Ishikawa (cell line): ENCODE measurements at regions not wholly inside any gene's neighbourhood (a gene's known extent, or its start where the extent isn't known, plus 50 kb on each side); places are given as distances from the start of the nearest gene placed in this dataset.

Experiments
- CEBPB ChIP-seq: IDR thresholded peaks from 2 replicates; pipeline ENCODE4 v1.6.1; 2012
- CREB1 ChIP-seq: IDR thresholded peaks from 2 replicates; pipeline ENCODE4 v1.6.1; 2012; ENCODE audit warnings: low read depth
- EGR1 ChIP-seq: IDR thresholded peaks from 2 replicates; pipeline ENCODE4 v1.6.1; 2012
- EP300 ChIP-seq: IDR thresholded peaks from 2 replicates; pipeline ENCODE4 v1.6.1; 2012; ENCODE audit warnings: borderline replicate concordance
- FOXM1 ChIP-seq: IDR thresholded peaks from 2 replicates; pipeline ENCODE4 v1.6.1; 2012; ENCODE audit warnings: low read depth, borderline replicate concordance
- MAX ChIP-seq: IDR thresholded peaks from 2 replicates; pipeline ENCODE4 v1.6.1; 2012
- NFIC ChIP-seq: IDR thresholded peaks from 2 replicates; pipeline ENCODE4 v1.6.1; 2012
- RAD21 ChIP-seq: IDR thresholded peaks from 2 replicates; pipeline ENCODE4 v1.6.1; 2012; ENCODE audit warnings: low read depth
- TAF1 ChIP-seq: IDR thresholded peaks from 2 replicates; pipeline ENCODE4 v1.6.1; 2012; ENCODE audit warnings: low read depth, mild to moderate bottlenecking
- TCF12 ChIP-seq: IDR thresholded peaks from 2 replicates; pipeline ENCODE4 v1.6.1; 2012; ENCODE audit warnings: low read depth
- TEAD4 ChIP-seq: IDR thresholded peaks from 2 replicates; pipeline ENCODE4 v1.6.1; 2012
- YY1 ChIP-seq: IDR thresholded peaks from 2 replicates; pipeline ENCODE4 v1.6.1; 2012; ENCODE audit warnings: low read depth
- ZBTB7A ChIP-seq: IDR thresholded peaks from 2 replicates; pipeline ENCODE4 v1.6.1; 2012; ENCODE audit warnings: low read depth
- TF ChIP-seq, protein P1 (sequence below): IDR thresholded peaks from 2 replicates; pipeline ENCODE4 v1.6.1; 2012; ENCODE audit warnings: low read depth, mild to moderate bottlenecking
- TF ChIP-seq, protein P2 (sequence below): IDR thresholded peaks from 2 replicates; pipeline ENCODE4 v1.6.1; 2012

GRCh38 chr4:161101881-161102280 is 1061.9 kb downstream of the FSTL5 start:
- TF ChIP-seq YY1 (no peak), RAD21 (no peak), ZBTB7A (no peak), TEAD4 (no peak), EP300 (no peak), CEBPB (no peak)

- TF ChIP-seq CEBPB (no peak), FOXM1 (no peak), MAX (no peak), YY1 (no peak), ZBTB7A (no peak), TAF1 (no peak), EGR1 (no peak), EP300 (no peak), TEAD4 (no peak), CREB1 (no peak), RAD21 (no peak), TCF12 (no peak), NFIC (no peak)
- TF ChIP-seq, protein P1, sequence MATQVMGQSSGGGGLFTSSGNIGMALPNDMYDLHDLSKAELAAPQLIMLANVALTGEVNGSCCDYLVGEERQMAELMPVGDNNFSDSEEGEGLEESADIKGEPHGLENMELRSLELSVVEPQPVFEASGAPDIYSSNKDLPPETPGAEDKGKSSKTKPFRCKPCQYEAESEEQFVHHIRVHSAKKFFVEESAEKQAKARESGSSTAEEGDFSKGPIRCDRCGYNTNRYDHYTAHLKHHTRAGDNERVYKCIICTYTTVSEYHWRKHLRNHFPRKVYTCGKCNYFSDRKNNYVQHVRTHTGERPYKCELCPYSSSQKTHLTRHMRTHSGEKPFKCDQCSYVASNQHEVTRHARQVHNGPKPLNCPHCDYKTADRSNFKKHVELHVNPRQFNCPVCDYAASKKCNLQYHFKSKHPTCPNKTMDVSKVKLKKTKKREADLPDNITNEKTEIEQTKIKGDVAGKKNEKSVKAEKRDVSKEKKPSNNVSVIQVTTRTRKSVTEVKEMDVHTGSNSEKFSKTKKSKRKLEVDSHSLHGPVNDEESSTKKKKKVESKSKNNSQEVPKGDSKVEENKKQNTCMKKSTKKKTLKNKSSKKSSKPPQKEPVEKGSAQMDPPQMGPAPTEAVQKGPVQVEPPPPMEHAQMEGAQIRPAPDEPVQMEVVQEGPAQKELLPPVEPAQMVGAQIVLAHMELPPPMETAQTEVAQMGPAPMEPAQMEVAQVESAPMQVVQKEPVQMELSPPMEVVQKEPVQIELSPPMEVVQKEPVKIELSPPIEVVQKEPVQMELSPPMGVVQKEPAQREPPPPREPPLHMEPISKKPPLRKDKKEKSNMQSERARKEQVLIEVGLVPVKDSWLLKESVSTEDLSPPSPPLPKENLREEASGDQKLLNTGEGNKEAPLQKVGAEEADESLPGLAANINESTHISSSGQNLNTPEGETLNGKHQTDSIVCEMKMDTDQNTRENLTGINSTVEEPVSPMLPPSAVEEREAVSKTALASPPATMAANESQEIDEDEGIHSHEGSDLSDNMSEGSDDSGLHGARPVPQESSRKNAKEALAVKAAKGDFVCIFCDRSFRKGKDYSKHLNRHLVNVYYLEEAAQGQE = no peak
- TF ChIP-seq, protein P2, sequence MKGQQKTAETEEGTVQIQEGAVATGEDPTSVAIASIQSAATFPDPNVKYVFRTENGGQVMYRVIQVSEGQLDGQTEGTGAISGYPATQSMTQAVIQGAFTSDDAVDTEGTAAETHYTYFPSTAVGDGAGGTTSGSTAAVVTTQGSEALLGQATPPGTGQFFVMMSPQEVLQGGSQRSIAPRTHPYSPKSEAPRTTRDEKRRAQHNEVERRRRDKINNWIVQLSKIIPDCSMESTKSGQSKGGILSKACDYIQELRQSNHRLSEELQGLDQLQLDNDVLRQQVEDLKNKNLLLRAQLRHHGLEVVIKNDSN = no peak
These were observed 1066.0 kb downstream of the FSTL5 start for GRCh38 chr4:161097821-161098220.

GRCh38 chr4:161061046-161061445 is 1102.8 kb downstream of the FSTL5 start:
- no peak for TF ChIP-seq CREB1
- TF ChIP-seq CEBPB = no peak
